T-helper 2 cell treated with Interferon-gamma antibody and Interleukin-4, amounts not matched to agents 5 μg/mL and 100 μg/mL, for 36 hours (primary cell): ENCODE measurements at regions not wholly inside any gene's neighbourhood (a gene's known extent, or its start where the extent isn't known, plus 50 kb on each side); places are given as distances from the start of the nearest gene placed in this dataset.

Experiments
- DNase-seq: peaks from one replicate; pipeline ENCODE4 v3.0.0; 2021; ENCODE audit warnings: low spot score
- H3K27ac Mint-ChIP-seq: one replicate; pipeline ENCODE4 v1.8.0; 2021; ENCODE audit warnings: mild to moderate bottlenecking, mixed read lengths
- H3K27me3 Mint-ChIP-seq: one replicate; pipeline ENCODE4 v1.8.0; 2021; ENCODE audit warnings: low read depth, mixed read lengths
- H3K36me3 Mint-ChIP-seq: one replicate; pipeline ENCODE4 v1.8.0; 2021; ENCODE audit warnings: low read depth, mixed read lengths
- H3K4me1 Mint-ChIP-seq: one replicate; pipeline ENCODE4 v1.8.0; 2021; ENCODE audit warnings: low read depth, mixed read lengths
- H3K4me3 Mint-ChIP-seq: one replicate; pipeline ENCODE4 v1.8.0; 2022; ENCODE audit warnings: mild to moderate bottlenecking, moderate library complexity, mixed read lengths
- H3K9me3 Mint-ChIP-seq: one replicate; pipeline ENCODE4 v1.8.0; 2021; ENCODE audit warnings: mixed read lengths

DNA sequence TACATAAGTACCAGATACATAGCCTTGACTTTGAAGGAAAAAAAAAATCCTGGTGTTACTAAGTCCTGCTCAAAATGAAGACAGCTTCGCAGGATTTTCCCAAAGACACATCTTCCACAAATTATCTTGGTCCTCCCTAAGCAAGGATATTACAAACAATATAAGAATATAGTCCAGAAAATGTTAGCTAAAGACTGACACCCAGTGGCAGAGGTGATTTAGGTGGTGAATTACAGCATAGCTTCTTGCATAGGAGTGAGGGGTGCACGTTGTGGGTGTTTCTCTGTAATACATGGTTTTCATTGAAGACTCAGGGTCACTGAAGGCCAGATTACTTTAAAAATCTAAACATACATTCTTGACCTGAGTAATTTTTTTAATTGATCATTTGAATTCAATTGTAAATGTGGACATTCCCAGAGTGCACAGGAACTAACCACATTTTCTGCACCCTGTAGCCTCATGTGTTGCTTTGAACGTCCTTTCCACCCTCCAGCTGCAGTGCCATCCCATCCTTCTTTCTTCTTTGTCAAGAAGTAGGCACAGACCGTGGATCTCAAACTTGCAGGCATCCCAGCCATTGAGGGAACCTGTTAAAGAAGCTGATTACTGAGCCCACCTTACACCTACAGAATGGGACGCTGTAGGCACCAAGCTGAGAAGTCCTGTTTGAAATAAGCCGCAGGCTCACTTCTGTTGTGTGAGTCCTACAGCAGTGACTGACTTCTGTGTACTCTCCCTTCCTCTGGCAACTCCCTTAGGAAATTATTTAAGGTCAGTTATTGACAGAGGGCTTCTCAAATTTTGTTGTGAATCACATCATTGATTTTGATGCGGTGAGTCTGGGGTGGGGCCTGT is 102.6 kb downstream of the PERP start:
- Mint-ChIP-seq H3K9me3 (no peaks in the 10 kb centered on the region), H3K36me3 (no peaks in the 10 kb centered on the region), H3K4me1 (peaks cover 12% of the 10 kb centered on the region), H3K4me3 (no peak overlapping the region), H3K27ac (no peak overlapping the region), H3K27me3 (peaks cover 3% of the 10 kb centered on the region)
- DNase-seq = no peak

DNA sequence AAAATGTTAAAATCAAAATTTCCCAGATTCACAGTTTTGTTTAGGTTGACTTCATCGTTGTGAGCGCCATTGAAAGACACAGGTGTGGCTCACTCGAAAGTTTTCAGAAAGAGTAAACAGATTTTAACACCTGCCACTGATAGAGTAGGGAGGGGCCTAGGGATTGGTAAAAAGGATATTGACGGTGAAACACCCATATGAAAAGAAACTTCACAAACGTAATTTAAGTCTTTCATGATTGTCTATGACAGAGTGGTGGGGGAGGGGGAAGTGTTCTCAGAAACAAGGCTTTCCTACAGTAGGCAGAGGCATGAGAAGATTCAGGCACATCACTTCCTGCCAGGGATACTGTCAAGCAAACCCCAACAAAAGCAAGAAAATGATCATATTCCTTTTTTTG is 101.4 kb downstream of the PERP start:
- Mint-ChIP-seq H3K4me3 (no peak overlapping the region), H3K4me1 (peaks cover 9% of the 10 kb centered on the region), H3K27me3 (peaks cover 2% of the 10 kb centered on the region), H3K9me3 (no peaks in the 10 kb centered on the region), H3K27ac (no peak overlapping the region), H3K36me3 (no peaks in the 10 kb centered on the region)
- no peak for DNase-seq

DNA sequence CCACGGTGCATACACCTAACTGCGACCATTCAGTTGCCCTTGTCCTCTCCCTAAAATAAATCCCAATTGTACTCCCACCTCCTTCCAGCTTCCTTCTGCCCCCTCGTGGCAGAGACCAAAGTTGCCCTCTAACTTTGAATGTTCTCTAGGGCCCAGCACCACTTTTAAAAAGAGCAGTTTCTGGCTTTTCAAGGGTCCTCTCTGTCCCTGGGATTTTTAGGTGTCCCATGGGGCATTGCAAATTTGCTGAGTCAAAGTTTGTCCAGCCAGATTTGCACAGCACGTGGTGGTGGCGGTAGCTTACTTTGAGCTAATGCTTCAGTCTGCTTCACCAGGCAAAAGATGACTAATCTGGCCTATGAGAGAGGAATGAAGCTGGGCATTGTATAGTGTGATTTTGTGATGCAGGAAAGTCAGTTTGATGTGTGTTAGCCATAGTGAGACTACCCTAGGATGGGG is 100.2 kb downstream of the PERP start:
- H3K27me3 Mint-ChIP-seq = peaks cover 2% of the 10 kb centered on the region
- H3K9me3 Mint-ChIP-seq = no peaks in the 10 kb centered on the region
- no peaks in the 10 kb centered on the region for H3K36me3 Mint-ChIP-seq
- no peak for DNase-seq
- peaks cover 7% of the 10 kb centered on the region for H3K4me1 Mint-ChIP-seq
- no peak overlapping the region for H3K27ac Mint-ChIP-seq
- no peak overlapping the region for H3K4me3 Mint-ChIP-seq

DNA sequence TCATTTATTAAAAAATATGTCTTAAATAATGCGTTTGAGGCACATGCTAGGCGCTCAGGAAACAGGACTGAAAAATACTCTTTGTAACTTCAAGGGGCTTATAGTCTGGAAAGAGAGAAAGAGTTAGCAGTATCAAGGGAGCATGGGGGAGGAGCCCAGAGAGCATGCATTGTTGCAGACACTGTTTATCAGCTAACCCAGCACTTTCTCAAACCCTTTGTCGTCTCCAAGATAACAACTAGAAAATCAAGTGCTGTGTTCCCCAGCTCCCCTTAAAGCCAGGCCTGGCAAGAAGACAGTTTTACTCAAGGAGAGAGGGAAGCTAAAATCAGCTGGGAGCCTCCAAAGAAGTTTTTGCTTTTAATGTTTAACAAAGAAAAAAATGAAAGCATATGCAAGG is 98.4 kb downstream of the PERP start:
- Mint-ChIP-seq H3K36me3 (no peaks in the 10 kb centered on the region), H3K27ac (no peak overlapping the region), H3K4me1 (peaks cover 7% of the 10 kb centered on the region), H3K9me3 (no peaks in the 10 kb centered on the region), H3K4me3 (no peak overlapping the region), H3K27me3 (peaks cover 2% of the 10 kb centered on the region)
- DNase-seq = no peak

DNA sequence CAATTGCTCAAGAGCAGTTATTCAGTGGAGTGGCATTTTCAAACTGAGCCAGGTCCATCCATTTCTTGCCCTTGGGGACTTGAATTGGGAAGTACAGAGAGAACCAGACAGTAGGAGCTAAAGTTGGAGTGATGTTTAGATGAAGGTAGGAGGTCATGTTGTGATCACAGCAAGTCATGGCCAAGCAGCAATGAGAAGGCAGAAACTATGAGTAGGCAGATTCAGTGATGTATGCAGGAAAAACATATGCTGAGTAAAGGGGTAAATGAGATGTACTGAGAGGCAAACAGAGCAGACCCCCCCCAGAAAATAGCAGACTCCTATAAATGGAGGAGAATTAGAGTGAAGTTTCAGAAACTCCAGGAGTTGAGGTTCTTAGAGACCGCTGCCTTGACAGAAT is 95.8 kb downstream of the PERP start:
- DNase-seq = no peak
- no peaks in the 10 kb centered on the region for H3K4me1 Mint-ChIP-seq
- H3K9me3 Mint-ChIP-seq = no peaks in the 10 kb centered on the region
- no peak overlapping the region for H3K4me3 Mint-ChIP-seq
- H3K27ac Mint-ChIP-seq = no peak overlapping the region
- no peaks in the 10 kb centered on the region for H3K36me3 Mint-ChIP-seq
- H3K27me3 Mint-ChIP-seq = no peaks in the 10 kb centered on the region

DNA sequence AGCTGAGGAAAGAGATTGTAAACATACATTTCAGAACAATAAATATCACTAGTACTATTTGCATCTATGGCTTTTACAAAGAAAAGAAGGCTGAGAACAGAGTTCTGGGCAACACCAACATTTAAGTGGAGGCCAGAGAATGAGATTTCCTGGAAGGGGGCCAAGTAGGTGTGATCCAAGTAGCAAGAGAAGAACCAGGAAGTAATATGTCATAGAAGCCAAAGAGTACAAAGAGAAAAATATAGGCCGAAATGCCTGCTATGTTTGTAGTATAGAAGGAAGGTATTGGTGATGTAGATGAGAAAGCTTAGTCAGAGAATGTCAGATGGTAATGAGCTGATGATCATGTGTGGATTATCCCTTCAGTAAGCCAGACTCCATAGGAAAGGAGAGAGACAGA is 94.5 kb downstream of the PERP start:
- no peaks in the 10 kb centered on the region for H3K4me1 Mint-ChIP-seq
- no peaks in the 10 kb centered on the region for H3K9me3 Mint-ChIP-seq
- H3K36me3 Mint-ChIP-seq = no peaks in the 10 kb centered on the region
- peaks cover 5% of the 10 kb centered on the region for H3K27me3 Mint-ChIP-seq
- H3K4me3 Mint-ChIP-seq = no peak overlapping the region
- no peak overlapping the region for H3K27ac Mint-ChIP-seq
- DNase-seq = no peak

DNA sequence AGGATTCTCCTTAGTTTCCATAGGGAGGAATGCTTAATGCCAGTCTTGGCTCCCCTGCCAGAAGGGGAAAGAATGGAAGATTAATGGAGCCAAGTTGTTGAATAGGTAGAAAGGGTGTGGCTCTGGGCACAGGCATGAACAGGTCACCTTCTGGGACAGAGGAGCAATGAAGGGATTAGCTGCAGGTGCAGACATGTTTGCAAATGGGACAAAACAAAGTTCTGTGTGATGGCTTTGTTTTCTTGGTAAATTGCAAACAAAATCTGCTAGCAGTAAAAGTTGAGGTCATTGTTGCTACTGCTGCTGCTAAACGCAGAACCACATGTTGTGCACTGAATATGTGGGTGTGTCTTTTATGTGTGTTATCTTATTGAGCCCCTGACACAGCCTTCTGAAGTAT is 93.3 kb downstream of the PERP start:
- Mint-ChIP-seq H3K27ac (no peak overlapping the region), H3K9me3 (no peaks in the 10 kb centered on the region), H3K4me3 (no peak overlapping the region), H3K4me1 (no peaks in the 10 kb centered on the region), H3K36me3 (no peaks in the 10 kb centered on the region), H3K27me3 (peaks cover 9% of the 10 kb centered on the region)
- no peak for DNase-seq

DNA sequence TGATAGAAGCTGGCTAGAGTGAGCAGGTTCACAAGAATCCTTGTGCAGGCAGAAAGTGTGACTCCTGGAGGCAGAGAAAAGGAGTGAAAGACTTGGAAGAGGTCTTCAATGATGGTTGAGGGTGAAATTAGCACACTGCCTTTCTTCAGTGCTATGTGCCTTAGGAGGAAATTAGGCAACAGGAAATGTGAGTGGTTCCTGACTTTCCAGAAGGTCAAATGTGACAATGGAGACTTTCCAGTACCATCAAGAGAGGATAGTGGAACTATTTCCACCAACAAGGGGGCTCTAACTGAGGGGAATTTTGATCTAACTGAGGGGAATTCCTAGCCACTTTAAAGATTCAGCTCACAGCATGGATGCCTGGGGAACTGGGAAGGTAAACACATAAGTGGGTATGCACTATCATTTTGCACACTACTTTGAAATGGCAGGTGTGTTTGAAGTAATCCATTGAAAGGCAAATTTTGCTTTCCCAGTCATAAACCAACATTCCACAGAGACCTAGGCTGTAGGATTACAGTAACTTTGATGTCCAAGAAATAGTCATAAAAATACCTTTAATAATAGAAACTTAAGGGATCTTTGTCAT is 90.0 kb downstream of the PERP start:
- peaks cover 19% of the 10 kb centered on the region for H3K27me3 Mint-ChIP-seq
- DNase-seq = no peak

DNA sequence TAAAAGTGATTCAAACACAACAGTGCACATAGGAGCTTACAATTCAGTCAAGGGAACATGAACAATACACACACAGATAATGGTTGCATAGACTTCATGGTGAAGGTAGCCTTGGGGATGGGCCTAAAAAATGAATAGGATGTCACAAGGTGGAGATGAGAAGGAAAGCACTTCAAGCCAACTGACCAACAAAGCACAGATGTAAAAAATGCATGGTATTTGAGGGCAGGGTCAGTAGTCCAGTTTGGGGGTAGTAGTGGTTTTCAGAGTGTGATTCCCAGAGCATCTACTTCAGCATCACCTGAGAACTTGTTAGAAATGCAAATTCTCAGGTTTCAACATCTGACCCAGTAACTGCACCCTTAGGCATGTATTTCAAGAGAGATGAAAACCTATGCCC is 88.9 kb downstream of the PERP start:
- H3K27ac Mint-ChIP-seq = no peak overlapping the region

More for the DNA sequence above, 90.0 kb downstream of the PERP start:
- Mint-ChIP-seq H3K4me3 (no peak overlapping the region), H3K36me3 (no peaks in the 10 kb centered on the region), H3K27ac (no peak overlapping the region), H3K9me3 (no peaks in the 10 kb centered on the region), H3K4me1 (no peaks in the 10 kb centered on the region)

DNA sequence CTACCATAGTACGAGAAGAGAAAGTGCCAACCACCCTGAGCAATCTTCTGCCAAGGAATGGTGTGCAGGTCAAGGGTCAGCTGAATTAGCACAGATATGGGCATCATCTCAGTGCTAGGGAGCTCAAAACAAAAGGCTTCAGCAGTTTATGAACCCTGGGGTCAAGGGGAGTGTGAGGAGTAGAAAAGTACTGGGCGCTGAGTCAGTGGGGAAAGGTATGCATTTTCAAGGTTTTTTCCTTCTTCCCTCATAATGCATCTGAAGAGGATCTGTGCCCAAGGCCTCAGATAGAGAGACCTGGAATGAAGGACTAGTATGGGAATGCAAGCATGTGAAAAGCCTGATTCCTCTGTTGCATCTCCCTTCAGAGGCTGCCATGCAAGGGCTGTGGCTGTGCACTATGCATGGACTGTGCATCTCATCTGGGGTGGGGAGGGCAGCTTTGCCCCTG is 81.7 kb downstream of the PERP start:
- Mint-ChIP-seq H3K27me3 (peaks cover 17% of the 10 kb centered on the region), H3K36me3 (no peaks in the 10 kb centered on the region), H3K4me3 (no peak overlapping the region), H3K27ac (no peak overlapping the region), H3K9me3 (no peaks in the 10 kb centered on the region), H3K4me1 (no peaks in the 10 kb centered on the region)
- DNase-seq = no peak

More for the DNA sequence above, 88.9 kb downstream of the PERP start:
- H3K9me3 Mint-ChIP-seq = no peaks in the 10 kb centered on the region
- H3K27me3 Mint-ChIP-seq = peaks cover 19% of the 10 kb centered on the region
- H3K4me3 Mint-ChIP-seq = no peak overlapping the region
- H3K4me1 Mint-ChIP-seq = no peaks in the 10 kb centered on the region
- no peak for DNase-seq
- no peaks in the 10 kb centered on the region for H3K36me3 Mint-ChIP-seq

DNA sequence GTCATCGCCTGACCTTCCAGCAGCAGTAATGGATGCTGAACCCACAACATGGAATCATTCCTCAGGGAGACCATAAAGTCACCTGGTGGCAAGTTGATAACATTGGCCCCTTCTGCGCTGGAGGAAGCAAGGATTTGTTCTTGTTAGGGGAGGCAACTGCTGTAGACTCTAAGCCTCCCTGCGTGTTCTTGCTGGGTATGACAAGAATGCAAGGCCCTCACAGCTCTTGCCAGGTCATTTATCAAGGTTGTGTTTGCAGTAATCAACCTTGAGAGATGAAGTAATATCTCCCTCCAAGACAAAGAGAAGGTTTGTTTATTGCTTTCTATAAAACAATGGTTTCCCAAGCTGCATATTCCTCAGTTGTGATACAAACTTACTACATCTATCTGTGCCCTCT is 80.9 kb downstream of the PERP start:
- Mint-ChIP-seq H3K36me3 (no peaks in the 10 kb centered on the region), H3K27me3 (peaks cover 16% of the 10 kb centered on the region)

DNA sequence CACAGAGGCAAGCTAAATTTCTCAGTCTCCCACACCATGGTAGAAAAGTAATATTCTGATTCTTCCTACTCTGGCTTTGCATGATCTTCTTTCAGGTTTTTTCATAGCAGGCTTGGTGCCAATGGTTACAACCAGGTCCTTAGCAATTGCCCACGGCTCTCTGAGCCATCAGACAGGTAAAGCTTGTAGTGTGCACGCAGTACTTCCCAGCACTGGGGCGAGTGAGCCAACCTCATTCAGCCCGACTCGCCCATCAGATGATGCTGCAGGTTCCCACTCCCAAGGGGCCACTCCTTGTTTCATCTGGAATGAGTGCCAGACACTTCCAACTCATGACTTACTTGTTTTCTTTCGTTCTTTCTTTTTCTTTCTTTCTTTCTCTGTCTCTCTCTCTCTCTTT is 78.3 kb downstream of the PERP start:
- H3K4me3 Mint-ChIP-seq = no peak overlapping the region
- H3K27ac Mint-ChIP-seq = no peak overlapping the region
- H3K9me3 Mint-ChIP-seq = no peaks in the 10 kb centered on the region
- no peak for DNase-seq
- no peaks in the 10 kb centered on the region for H3K36me3 Mint-ChIP-seq
- no peaks in the 10 kb centered on the region for H3K4me1 Mint-ChIP-seq
- H3K27me3 Mint-ChIP-seq = peaks cover 12% of the 10 kb centered on the region

More for the DNA sequence above, 80.9 kb downstream of the PERP start:
- Mint-ChIP-seq H3K4me1 (no peaks in the 10 kb centered on the region), H3K4me3 (no peak overlapping the region), H3K27ac (no peak overlapping the region), H3K9me3 (no peaks in the 10 kb centered on the region)
- DNase-seq = no peak

DNA sequence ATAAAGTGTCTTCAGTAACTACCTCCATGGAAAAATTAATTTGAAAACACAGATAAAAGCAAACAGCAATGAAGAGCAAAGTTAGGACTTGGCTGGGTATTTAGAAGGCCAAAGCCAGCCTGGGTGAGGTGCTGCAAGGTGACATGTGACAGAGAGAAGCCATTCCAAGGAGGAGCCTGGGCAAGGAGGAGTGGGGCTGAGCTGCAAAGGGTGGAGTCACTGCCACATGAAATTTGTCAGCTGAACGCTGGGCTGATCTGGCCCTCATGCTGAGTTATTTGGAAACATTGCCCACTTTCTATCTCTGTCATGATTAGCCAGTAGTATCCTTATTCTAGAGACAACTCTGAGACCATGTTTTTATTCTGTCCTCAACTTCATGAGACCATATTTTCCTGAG is 76.3 kb downstream of the PERP start:
- no peak overlapping the region for H3K27ac Mint-ChIP-seq
- no peaks in the 10 kb centered on the region for H3K4me1 Mint-ChIP-seq
- no peak overlapping the region for H3K4me3 Mint-ChIP-seq
- DNase-seq = no peak
- H3K9me3 Mint-ChIP-seq = no peaks in the 10 kb centered on the region
- H3K36me3 Mint-ChIP-seq = no peaks in the 10 kb centered on the region
- peaks cover 12% of the 10 kb centered on the region for H3K27me3 Mint-ChIP-seq

DNA sequence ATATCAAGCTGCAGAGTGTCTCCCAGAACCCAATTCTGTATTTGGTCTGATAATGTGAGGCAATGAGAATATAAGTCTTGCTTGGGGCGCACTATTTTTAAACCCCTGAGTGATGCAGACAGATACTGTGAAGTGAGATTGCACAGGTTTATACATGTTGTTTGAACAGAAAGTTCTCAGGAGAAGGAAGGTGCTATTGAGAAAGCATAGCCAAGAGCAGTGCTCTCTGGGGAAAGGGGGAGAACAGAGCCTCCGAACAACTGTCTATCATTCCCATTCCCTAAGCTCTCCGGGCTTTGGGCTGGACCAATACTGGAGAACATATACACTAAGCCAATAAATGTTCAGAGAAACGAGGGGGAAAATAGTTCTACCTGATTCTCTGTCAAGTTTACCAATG is 75.8 kb downstream of the PERP start:
- Mint-ChIP-seq H3K27ac (no peak overlapping the region), H3K4me3 (no peak overlapping the region), H3K36me3 (no peaks in the 10 kb centered on the region), H3K27me3 (peaks cover 12% of the 10 kb centered on the region), H3K4me1 (no peaks in the 10 kb centered on the region), H3K9me3 (no peaks in the 10 kb centered on the region)
- no peak for DNase-seq
